BE2C (cell line): ENCODE measurements at regions not wholly inside any gene's neighbourhood (a gene's known extent, or its start where the extent isn't known, plus 50 kb on each side); places are given as distances from the start of the nearest gene placed in this dataset.

ENCODE experiments used
- DNase-seq: peaks from one replicate; pipeline ENCODE4 v3.0.0-alpha.2; 2020
- H3K27me3 ChIP-seq: fragments of 250-450 bp; sonication (Bioruptor Pico); 2 replicates; pipeline ENCODE4 v1.5.1; 2020; ENCODE audit warnings: mild to moderate bottlenecking
- H3K36me3 ChIP-seq: fragments of 250-450 bp; sonication (Bioruptor Pico); 2 replicates; pipeline ENCODE4 v1.5.1; 2020; ENCODE audit warnings: mild to moderate bottlenecking
- H3K4me1 ChIP-seq: fragments of 250-450 bp; sonication (Bioruptor Pico); 2 replicates; pipeline ENCODE4 v1.5.1; 2020
- H3K4me3 ChIP-seq: 2 replicates; pipeline ENCODE4 v1.5.1; 2011; ENCODE audit warnings: low read depth, low read length
- H3K9me3 ChIP-seq: fragments of 250-450 bp; sonication (Bioruptor Pico); 2 replicates; pipeline ENCODE4 v1.5.1; 2020
- CTCF ChIP-seq: IDR thresholded peaks from 2 replicates; pipeline ENCODE4 v1.5.1; 2012; ENCODE audit warnings: mild to moderate bottlenecking, low read depth, low read length

DNA sequence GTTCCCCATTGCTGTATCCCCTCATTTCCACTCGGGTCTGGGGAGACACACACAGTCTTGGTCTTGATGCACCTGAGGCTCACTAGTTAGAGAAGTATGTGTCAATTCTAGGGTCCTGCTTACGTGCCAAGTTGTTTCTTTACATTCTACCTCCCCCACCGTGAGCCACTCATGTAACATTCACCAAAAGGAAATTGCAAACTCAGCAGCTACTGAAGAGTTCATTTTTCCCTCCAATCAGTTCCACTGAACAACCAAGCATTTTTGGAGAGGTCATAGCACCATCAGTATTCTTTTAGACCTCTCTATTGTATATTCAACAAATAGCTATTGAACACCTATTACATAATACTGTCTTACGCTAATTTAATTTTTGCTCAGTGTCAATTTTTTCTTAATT is 281.1 kb downstream of the SH3GL2 start:
- Histone ChIP-seq H3K27me3 (no peaks in the 10 kb centered on the region), H3K9me3 (no peaks in the 10 kb centered on the region), H3K36me3 (no peaks in the 10 kb centered on the region), H3K4me3 (no peak overlapping the region), H3K4me1 (no peaks in the 10 kb centered on the region)
- DNase-seq, result no peak
- TF ChIP-seq CTCF, result no peak

DNA sequence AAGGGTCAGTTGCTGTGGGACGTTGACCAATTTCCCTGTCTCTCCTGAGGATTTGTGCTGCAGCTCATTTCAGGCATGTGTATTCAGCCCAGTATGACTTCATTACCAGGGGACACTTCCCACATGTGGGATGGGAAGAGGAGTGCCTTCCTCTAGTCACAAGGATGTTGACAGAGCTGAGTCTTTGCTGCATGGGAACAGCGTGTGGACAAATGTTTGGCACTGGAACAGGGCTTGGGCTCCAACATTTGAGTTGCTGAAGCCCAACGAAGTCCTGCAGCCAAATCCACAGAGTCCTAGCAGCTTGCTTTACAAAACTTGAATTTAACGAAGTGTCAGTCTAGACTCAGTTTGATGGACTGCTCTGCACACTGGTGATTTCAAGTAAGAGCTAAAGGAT is 283.2 kb downstream of the SH3GL2 start:
- no peaks in the 10 kb centered on the region for H3K4me1 ChIP-seq
- H3K27me3 ChIP-seq, result no peaks in the 10 kb centered on the region
- no peaks in the 10 kb centered on the region for H3K9me3 ChIP-seq
- no peaks in the 10 kb centered on the region for H3K36me3 ChIP-seq
- DNase-seq, result no peak
- TF ChIP-seq CTCF, result no peak
- H3K4me3 ChIP-seq, result no peak overlapping the region

- no peaks in the 10 kb centered on the region for H3K27me3 ChIP-seq
- H3K9me3 ChIP-seq, result no peaks in the 10 kb centered on the region
- H3K4me1 ChIP-seq, result no peaks in the 10 kb centered on the region
- no peaks in the 10 kb centered on the region for H3K36me3 ChIP-seq
- no peak overlapping the region for H3K4me3 ChIP-seq
- TF ChIP-seq CTCF, result no peak
- DNase-seq, result no peak
These were observed 283.8 kb downstream of the SH3GL2 start for GRCh38 chr9:17862629-17863028.

DNA sequence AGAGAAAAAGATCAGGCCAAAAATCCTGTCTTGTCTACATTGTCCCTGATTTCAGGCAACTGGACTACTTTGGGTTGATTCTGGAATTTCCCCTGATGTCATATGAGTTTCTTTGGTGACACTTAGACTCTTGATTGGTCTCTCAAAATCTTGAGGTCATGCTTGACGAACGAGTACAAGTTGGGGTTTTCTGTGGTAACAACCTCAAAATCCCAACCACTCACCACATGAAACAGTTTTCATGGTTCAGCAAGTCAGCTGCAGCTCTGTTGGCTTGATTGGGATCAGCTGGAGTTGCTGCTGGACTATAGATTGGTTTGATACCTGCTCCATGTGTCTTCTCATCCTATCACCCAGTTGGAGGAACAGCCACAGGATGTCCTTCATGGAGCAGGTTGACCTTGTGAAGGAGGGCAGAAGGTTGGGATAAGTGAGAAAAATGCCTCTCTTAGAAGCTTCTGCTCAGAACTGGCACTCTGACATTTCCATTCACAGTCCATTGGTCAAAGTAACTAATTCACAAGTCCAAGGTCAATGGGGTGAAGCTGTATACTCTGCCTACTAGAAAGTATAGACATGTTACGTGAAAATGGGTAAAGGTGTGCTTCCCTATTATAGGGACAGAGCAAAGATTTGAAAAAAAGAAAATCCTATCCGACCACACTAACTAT is 284.5 kb downstream of the SH3GL2 start:
- Histone ChIP-seq H3K27me3 (no peaks in the 10 kb centered on the region), H3K4me3 (no peak overlapping the region), H3K36me3 (no peaks in the 10 kb centered on the region), H3K9me3 (no peaks in the 10 kb centered on the region), H3K4me1 (no peaks in the 10 kb centered on the region)
- TF ChIP-seq CTCF, result no peak
- DNase-seq, result no peak

DNA sequence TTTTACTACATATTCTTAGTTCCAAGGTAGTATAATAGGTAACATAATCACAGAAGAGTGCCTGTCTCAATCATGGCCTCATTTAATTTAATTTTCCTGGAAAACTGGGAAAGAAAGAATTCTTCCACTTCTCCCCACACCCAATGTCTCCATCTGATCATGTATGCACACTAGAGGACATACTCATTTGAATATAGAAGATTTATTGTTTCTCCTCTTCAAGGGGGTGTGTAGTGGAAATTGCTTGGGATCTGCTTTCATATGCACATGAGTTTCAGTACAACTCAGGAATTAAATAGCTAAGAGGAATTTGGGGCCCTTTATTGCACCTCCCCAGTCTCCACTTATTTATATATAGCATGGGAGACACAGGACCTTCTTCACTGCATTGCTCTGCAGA is 285.1 kb downstream of the SH3GL2 start:
- no peak for TF ChIP-seq CTCF
- Histone ChIP-seq H3K27me3 (no peaks in the 10 kb centered on the region), H3K4me3 (no peak overlapping the region), H3K9me3 (no peaks in the 10 kb centered on the region), H3K4me1 (no peaks in the 10 kb centered on the region), H3K36me3 (no peaks in the 10 kb centered on the region)
- DNase-seq, result no peak

DNA sequence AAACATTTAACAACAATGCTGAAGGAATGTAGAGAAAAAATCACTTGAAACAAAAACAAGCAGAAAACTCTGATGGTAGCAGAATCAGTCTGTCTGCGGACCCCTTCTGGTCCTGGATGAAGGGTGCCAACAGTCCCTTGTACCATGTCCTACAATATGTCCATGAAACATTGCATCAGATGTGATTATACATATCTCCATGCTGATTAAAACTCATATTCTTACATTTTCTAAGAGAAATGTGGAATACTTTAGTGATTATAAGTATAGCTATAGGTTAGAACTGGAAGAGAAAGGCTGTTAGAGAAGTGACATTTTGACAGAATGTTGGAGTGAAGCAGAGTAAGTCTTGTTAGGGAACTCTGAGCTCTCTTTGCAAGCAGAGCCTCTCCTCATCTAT is 286.1 kb downstream of the SH3GL2 start:
- DNase-seq, result no peak
- Histone ChIP-seq H3K4me3 (no peak overlapping the region), H3K36me3 (no peaks in the 10 kb centered on the region), H3K9me3 (no peaks in the 10 kb centered on the region), H3K4me1 (no peaks in the 10 kb centered on the region), H3K27me3 (no peaks in the 10 kb centered on the region)
- TF ChIP-seq CTCF, result no peak
